OCI-M1 (cell line): ENCODE measurements at regions not wholly inside any gene's neighbourhood (a gene's known extent, or its start where the extent isn't known, plus 50 kb on each side); places are given as distances from the start of the nearest gene placed in this dataset.
A peak's percentile ranks its signal among the peaks of the same experiment; 100 is the strongest.
"Not testable (repeated sequence)": the region's sequence is repeated elsewhere in the genome, so short reads cannot be mapped to it uniquely, and the experiment has no call there.

Experiments
- DNase-seq: peaks from one replicate; lab custom pipeline; 2025; lab: John Stamatoyannopoulos, UW

GRCh38 chr3:82020282-82020681, 258.8 kb upstream of the GBE1 start:
- no peak for DNase-seq

- no peak for DNase-seq
Measured at GRCh38 chr3:82015241-82015640, 253.8 kb upstream of the GBE1 start.

GRCh38 chr3:82012775-82013174, 251.3 kb upstream of the GBE1 start:
- peak; percentile 28 for DNase-seq

- DNase-seq: no peak
Measured at GRCh38 chr3:82011336-82011735, 249.9 kb upstream of the GBE1 start.

GRCh38 chr3:82005266-82005665, 243.8 kb upstream of the GBE1 start:
- no peak for DNase-seq

- no peak for DNase-seq
Measured at GRCh38 chr3:82004266-82004665, 242.8 kb upstream of the GBE1 start.

GRCh38 chr3:82002986-82003642, 241.7 kb upstream of the GBE1 start:
- DNase-seq: no peak

- no peak for DNase-seq
Measured at GRCh38 chr3:82002491-82002890, 241.0 kb upstream of the GBE1 start.

- DNase-seq: no peak
Measured at GRCh38 chr3:82001276-82001923, 240.0 kb upstream of the GBE1 start.

- DNase-seq: no peak
Measured at GRCh38 chr3:82000773-82001172, 239.3 kb upstream of the GBE1 start.

- no peak for DNase-seq
Measured at GRCh38 chr3:82000350-82000749, 238.9 kb upstream of the GBE1 start.

GRCh38 chr3:81998907-81999306, 237.5 kb upstream of the GBE1 start:
- peak; percentile 3 for DNase-seq

- DNase-seq: peak; percentile 3
Measured at GRCh38 chr3:81998139-81998755, 236.8 kb upstream of the GBE1 start.

GRCh38 chr3:81997390-81997789, 235.9 kb upstream of the GBE1 start:
- DNase-seq: no peak

GRCh38 chr3:81995329-81995728, 233.9 kb upstream of the GBE1 start:
- DNase-seq: no peak

GRCh38 chr3:81989758-81990157, 228.3 kb upstream of the GBE1 start:
- no peak for DNase-seq

GRCh38 chr3:81989274-81989673, 227.8 kb upstream of the GBE1 start:
- no peak for DNase-seq

- not testable (repeated sequence) for DNase-seq
Measured at GRCh38 chr3:81987412-81987811, 226.0 kb upstream of the GBE1 start.

GRCh38 chr3:81985996-81986723, 224.7 kb upstream of the GBE1 start:
- DNase-seq: no peak

GRCh38 chr3:81983382-81983781, 221.9 kb upstream of the GBE1 start:
- no peak for DNase-seq

GRCh38 chr3:81980596-81981494, 219.4 kb upstream of the GBE1 start:
- DNase-seq: no peak

- DNase-seq: peak; percentile 25
Measured at GRCh38 chr3:81974751-81975150, 213.3 kb upstream of the GBE1 start.
